ENCODE measurements at regions not wholly inside any gene's neighbourhood (a gene's known extent, or its start where the extent isn't known, plus 50 kb on each side); places are given as distances from the start of the nearest gene placed in this dataset.

DNA sequence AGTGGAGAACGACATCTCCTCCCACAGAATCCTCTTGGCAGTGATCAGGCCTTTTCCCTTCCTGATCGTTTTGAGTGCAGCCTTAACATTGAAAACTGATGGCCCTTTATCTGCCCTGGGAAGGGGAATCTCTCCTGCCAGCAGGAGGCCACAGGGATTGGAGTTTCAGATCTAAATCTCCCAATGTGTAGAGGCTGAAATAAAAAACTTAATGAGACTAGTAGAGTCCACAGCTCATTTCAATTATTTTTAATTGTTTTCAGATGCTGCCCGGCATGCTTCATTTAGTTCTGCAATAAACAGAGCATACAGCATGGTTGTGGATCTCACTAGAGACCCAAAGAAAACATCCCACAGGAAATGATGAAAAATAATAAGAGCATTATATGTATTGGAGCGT is 662.2 kb upstream of the HS3ST5 start:
- no peak for FAIRE-seq
- TF ChIP-seq, protein P1, sequence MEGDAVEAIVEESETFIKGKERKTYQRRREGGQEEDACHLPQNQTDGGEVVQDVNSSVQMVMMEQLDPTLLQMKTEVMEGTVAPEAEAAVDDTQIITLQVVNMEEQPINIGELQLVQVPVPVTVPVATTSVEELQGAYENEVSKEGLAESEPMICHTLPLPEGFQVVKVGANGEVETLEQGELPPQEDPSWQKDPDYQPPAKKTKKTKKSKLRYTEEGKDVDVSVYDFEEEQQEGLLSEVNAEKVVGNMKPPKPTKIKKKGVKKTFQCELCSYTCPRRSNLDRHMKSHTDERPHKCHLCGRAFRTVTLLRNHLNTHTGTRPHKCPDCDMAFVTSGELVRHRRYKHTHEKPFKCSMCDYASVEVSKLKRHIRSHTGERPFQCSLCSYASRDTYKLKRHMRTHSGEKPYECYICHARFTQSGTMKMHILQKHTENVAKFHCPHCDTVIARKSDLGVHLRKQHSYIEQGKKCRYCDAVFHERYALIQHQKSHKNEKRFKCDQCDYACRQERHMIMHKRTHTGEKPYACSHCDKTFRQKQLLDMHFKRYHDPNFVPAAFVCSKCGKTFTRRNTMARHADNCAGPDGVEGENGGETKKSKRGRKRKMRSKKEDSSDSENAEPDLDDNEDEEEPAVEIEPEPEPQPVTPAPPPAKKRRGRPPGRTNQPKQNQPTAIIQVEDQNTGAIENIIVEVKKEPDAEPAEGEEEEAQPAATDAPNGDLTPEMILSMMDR (IDR thresholded peaks at IDR 0.05; ENCODE audit: insufficient read depth, missing control alignments) = no peak

DNA sequence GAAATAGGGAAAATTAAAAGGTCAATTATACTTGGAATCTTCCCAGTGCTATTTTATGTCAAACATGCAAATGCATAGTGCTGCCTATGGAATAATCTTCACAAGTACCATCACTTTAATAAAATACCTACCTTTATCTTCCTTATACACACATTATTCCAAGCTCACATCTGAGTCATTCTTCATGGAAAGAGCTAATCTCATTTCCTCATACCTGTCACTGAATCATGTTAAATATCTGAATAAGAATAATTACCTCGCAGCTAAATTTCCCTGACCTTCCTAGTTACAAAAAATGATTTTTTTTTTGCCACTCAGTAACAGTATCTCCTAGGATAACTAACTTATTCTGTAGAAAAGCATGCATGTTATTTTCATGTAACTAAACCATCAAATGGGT is 661.4 kb upstream of the HS3ST5 start:
- TF ChIP-seq, protein P1 (IDR thresholded peaks at IDR 0.05; ENCODE audit: insufficient read depth, missing control alignments) = no peak
- no peak for FAIRE-seq
- DNase-seq (ENCODE audit: insufficient read length, low spot score) = no peak

More for the DNA sequence above, 662.2 kb upstream of the HS3ST5 start:
- DNase-seq (ENCODE audit: insufficient read length, low spot score) = no peak

DNA sequence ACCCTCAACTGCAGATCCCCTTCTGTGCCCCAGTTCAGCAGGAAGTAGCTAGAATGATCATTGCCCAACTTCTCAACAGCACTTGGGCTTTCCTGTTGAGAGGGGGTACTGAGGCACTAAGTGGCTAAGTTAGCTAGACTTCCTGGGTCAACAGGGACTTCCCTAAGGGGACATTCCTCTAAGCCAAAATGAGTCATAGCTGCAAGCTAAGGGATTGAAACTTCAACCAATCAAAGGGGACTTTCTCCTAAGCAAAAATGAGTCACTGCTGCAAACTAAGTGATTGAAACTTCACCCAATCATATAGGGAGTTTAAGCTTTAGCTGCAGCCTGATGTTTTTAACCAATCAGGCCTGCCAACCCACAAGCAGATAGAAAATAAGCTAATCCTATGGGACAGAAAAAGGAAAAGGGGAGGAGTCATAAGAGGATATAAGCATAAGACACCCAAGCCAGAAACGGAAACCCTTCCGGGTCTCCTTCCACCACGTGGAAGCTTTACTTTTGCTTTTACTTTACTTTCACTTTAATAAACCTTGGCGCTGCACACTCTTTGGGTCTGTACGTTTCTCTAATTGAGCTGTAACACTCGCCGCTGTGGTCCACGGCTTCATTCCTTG is 659.0 kb upstream of the HS3ST5 start:
- DNase-seq (ENCODE audit: insufficient read length, low spot score) (no peak), FAIRE-seq (no peak)

DNA sequence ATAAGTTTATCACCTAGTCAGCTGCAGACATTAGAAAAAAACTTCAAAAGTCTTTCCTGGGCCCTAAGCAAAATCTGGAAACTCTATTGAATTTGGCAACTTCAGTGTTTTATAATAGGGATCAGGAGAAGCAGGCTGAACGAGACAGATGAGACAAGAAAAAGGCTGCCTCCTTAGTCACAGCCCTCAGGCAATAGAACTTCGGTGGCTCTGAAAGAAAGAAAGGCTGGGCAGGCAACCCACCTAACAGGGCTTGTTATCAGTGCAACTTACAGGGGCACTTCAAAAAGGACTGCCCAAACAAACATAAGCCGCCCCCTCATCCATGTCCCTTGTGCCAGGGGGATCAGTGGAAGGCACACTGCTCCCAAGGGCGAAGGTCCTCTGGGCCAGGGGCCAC is 657.9 kb upstream of the HS3ST5 start:
- FAIRE-seq (no peak), DNase-seq (ENCODE audit: insufficient read length, low spot score) (no peak)
- TF ChIP-seq, protein P1 (IDR thresholded peaks at IDR 0.05; ENCODE audit: insufficient read depth, missing control alignments) = no peak

More for the DNA sequence above, 659.0 kb upstream of the HS3ST5 start:
- TF ChIP-seq, protein P1 (IDR thresholded peaks at IDR 0.05; ENCODE audit: insufficient read depth, missing control alignments) = no peak

DNA sequence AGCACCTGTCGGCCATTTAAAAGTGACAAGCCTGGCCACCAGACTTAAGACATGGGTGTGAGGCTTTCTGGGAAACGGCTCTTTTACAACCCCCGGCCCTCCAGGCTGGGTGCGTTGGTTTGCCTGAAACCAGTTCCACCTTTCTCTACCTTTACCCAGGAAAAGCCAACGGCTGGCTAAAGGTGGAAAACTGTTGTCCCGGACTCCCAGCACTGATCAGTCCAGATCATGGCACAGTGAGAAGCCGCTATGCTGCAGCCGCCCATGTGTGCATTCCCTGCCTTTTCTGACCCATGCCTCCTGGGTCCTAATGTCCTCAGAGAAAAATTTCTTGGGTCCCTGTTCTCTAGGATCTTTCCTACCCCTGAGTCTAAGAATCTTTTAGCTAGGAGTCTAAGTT is 655.7 kb upstream of the HS3ST5 start:
- FAIRE-seq (no peak), DNase-seq (ENCODE audit: insufficient read length, low spot score) (no peak)
- TF ChIP-seq, protein P1 (IDR thresholded peaks at IDR 0.05; ENCODE audit: insufficient read depth, missing control alignments) = no peak

DNA sequence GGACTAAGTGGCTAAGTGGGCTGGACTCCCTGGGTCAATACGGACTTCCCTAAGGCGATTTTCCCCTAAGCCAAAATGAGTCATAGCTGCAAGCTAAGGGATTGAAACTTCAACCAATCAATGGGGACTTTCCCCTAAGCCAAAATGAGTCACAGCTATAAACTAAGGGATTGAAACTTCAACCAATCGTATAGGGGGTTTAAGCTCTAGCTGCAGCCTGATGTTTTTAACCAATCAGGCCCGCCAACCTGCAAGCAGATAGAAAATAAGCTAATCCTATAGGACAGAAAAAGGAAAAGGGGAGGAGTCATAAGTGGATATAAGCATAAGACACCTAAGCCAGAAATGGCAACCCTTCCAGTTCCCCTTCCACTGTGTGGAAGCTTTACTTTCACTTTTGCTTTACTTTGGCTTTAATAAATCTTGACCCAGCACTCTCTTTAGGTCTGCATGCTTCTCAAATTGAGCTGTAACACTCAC is 655.0 kb upstream of the HS3ST5 start:
- TF ChIP-seq, protein P1 (IDR thresholded peaks at IDR 0.05; ENCODE audit: insufficient read depth, missing control alignments) = no peak
- FAIRE-seq (no peak), DNase-seq (ENCODE audit: insufficient read length, low spot score) (no peak)

DNA sequence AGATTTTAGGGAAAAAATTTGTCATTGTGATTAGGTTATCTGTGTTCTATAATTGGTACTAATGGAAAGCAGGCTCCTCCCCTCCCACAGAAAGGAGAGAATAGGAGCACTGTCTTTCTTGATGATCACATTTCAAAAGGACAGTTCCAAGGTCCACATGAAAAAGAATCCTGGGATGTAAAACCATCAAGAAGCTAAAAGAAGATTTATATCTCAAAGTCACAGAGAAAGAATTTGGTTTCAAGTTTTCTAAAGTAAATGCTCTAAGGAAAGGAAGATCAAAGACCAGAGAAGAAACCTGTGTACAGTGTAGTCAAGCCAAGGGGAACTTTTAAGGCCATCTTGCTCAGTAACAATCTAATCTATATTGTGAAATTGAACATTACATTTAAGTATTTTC is 652.7 kb upstream of the HS3ST5 start:
- TF ChIP-seq, protein P1 (IDR thresholded peaks at IDR 0.05; ENCODE audit: insufficient read depth, missing control alignments) = no peak
- DNase-seq (ENCODE audit: insufficient read length, low spot score) (no peak), FAIRE-seq (no peak)
